ENCODE measurements at regions not wholly inside any gene's neighbourhood (a gene's known extent, or its start where the extent isn't known, plus 50 kb on each side); places are given as distances from the start of the nearest gene placed in this dataset.

GRCh38 chr2:18993756-18994338, 364.6 kb downstream of the OSR1 start (continued):
- TF ChIP-seq, protein P1, sequence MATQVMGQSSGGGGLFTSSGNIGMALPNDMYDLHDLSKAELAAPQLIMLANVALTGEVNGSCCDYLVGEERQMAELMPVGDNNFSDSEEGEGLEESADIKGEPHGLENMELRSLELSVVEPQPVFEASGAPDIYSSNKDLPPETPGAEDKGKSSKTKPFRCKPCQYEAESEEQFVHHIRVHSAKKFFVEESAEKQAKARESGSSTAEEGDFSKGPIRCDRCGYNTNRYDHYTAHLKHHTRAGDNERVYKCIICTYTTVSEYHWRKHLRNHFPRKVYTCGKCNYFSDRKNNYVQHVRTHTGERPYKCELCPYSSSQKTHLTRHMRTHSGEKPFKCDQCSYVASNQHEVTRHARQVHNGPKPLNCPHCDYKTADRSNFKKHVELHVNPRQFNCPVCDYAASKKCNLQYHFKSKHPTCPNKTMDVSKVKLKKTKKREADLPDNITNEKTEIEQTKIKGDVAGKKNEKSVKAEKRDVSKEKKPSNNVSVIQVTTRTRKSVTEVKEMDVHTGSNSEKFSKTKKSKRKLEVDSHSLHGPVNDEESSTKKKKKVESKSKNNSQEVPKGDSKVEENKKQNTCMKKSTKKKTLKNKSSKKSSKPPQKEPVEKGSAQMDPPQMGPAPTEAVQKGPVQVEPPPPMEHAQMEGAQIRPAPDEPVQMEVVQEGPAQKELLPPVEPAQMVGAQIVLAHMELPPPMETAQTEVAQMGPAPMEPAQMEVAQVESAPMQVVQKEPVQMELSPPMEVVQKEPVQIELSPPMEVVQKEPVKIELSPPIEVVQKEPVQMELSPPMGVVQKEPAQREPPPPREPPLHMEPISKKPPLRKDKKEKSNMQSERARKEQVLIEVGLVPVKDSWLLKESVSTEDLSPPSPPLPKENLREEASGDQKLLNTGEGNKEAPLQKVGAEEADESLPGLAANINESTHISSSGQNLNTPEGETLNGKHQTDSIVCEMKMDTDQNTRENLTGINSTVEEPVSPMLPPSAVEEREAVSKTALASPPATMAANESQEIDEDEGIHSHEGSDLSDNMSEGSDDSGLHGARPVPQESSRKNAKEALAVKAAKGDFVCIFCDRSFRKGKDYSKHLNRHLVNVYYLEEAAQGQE (IDR thresholded peaks at IDR 0.05) = no peak
- TF ChIP-seq RAD21 (IDR thresholded peaks at IDR 0.05) (no peak), YY1 (IDR thresholded peaks at IDR 0.05) (no peak), TAF1 (conservative IDR thresholded peaks at IDR 0.05) (no peak), HNF4G (IDR thresholded peaks at IDR 0.05) (no peak), JUND (IDR thresholded peaks at IDR 0.05) (no peak)
- TF ChIP-seq, protein P2, sequence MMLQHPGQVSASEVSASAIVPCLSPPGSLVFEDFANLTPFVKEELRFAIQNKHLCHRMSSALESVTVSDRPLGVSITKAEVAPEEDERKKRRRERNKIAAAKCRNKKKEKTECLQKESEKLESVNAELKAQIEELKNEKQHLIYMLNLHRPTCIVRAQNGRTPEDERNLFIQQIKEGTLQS (IDR thresholded peaks at IDR 0.05) = no peak

DNA sequence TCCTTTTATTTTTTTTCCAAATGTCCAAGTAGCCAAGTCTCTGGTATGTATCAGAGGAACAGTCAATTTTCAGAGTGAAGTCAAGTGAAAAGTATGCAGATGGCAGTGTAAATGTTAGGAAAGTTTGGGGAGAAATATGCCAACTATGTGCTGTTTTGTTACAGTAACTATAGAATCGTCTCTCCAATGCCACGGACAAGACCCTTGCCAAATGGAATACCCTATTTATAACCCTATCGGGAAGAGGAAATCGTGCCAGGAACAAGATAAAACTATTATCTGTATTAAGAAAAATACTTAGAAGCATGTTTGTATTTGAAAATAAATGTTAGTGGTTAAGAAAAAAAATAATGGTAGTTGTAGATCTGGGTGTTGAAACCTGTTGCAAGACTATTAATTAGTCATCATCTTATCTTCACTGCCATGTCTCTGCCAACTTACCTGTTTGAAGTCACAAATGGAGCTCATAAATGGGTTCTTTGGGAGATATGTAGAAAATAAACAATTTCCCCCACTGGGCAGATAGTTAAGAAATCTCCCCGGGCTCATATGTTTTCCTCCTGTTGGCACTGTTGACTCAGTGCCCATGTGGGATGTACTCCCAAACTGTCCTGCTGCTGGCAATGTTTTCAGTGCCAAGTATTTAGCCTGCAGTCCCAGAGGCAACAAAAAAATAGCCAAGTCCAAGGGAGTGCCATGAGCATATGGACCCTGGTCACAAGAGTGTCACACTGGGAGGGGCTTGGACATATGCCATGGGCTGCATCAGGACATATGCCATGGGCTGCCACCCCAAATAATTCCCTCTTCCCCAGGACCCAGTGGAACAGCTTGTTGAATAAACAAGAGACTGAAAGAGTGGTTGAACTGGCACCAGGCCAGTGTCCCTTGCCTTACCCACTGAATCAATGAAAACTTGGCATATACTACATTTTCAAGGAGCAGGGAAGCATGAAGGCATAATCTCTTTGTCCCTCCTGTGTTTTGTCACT, 366.9 kb downstream of the OSR1 start:
- no peaks in the 10 kb centered on the region for H3K36me3 ChIP-seq (ENCODE audit: control insufficient read depth in 4 of 4, insufficient read depth in 3 of 4, low read depth in 1 of 4, low read length in 3 of 4)
- peak overlapping the region; percentile 67 to 83 for H3K27ac ChIP-seq (ENCODE audit: low read depth in 1 of 2, low read length in 2 of 2)
- peaks cover 0 to 18% (median 10%) of the 10 kb centered on the region in 4 donors for H3K4me1 ChIP-seq (ENCODE audit: control insufficient read depth in 4 of 4, insufficient read depth in 4 of 4, low read length in 3 of 4)
- TF ChIP-seq EGR1 (IDR thresholded peaks at IDR 0.05; ENCODE audit: low read depth in 2 of 2) (peak; percentile 28 to 55), FOXA1 (IDR thresholded peaks at IDR 0.05) (peak; percentile 77), TAF1 (conservative IDR thresholded peaks at IDR 0.05) (no peak), GABPA (IDR thresholded peaks at IDR 0.05 in 1 of 2, conservative IDR thresholded peaks at IDR 0.05 in 1 of 2) (peak in 1 of 2 donors; percentile 42), CTCF (IDR thresholded peaks at IDR 0.05; ENCODE audit: low read depth, low read length, missing input control) (no peak), ZBTB33 (IDR thresholded peaks at IDR 0.05) (peak; percentile 87), SP1 (IDR thresholded peaks at IDR 0.05) (peak; percentile 90), HNF4G (IDR thresholded peaks at IDR 0.05) (peak; percentile 84), RXRA (IDR thresholded peaks at IDR 0.05) (peak; percentile 78 to 86), YY1 (IDR thresholded peaks at IDR 0.05) (peak; percentile 82), JUND (IDR thresholded peaks at IDR 0.05) (peak; percentile 76 to 86), MAX (IDR thresholded peaks at IDR 0.05) (peak; percentile 88), HNF4A (conservative IDR thresholded peaks at IDR 0.05) (peak; percentile 86 to 96), NR2F2 (IDR thresholded peaks at IDR 0.05) (peak; percentile 24), FOXA2 (IDR thresholded peaks at IDR 0.05) (peak; percentile 89), RAD21 (IDR thresholded peaks at IDR 0.05) (peak; percentile 54 to 69)
- TF ChIP-seq, protein P1 (IDR thresholded peaks at IDR 0.05) = peak; percentile 38
- TF ChIP-seq, protein P2 (IDR thresholded peaks at IDR 0.05) = peak; percentile 19
- WGBS = 23% methylated on average over 5 of the region's 5 CpGs
- no peaks in the 10 kb centered on the region for H3K27me3 ChIP-seq (ENCODE audit: control insufficient read depth in 4 of 4, insufficient read depth in 4 of 4, low read length in 3 of 4)
- no peak for DNase-seq (ENCODE audit: low spot score)
- H3K9me3 ChIP-seq (ENCODE audit: control insufficient read depth in 4 of 4, low read length in 3 of 4) = no peaks in the 10 kb centered on the region
- H3K9ac ChIP-seq (ENCODE audit: low read depth in 1 of 2, low read length in 2 of 2) = no peak overlapping the region
- no peak overlapping the region for H3K4me3 ChIP-seq (ENCODE audit: low read depth in 1 of 3, low read length in 3 of 3)

Measured in liver (tissue), 8 donors.